ENCODE measurements at regions not wholly inside any gene's neighbourhood (a gene's known extent, or its start where the extent isn't known, plus 50 kb on each side); places are given as distances from the start of the nearest gene placed in this dataset.

DNA sequence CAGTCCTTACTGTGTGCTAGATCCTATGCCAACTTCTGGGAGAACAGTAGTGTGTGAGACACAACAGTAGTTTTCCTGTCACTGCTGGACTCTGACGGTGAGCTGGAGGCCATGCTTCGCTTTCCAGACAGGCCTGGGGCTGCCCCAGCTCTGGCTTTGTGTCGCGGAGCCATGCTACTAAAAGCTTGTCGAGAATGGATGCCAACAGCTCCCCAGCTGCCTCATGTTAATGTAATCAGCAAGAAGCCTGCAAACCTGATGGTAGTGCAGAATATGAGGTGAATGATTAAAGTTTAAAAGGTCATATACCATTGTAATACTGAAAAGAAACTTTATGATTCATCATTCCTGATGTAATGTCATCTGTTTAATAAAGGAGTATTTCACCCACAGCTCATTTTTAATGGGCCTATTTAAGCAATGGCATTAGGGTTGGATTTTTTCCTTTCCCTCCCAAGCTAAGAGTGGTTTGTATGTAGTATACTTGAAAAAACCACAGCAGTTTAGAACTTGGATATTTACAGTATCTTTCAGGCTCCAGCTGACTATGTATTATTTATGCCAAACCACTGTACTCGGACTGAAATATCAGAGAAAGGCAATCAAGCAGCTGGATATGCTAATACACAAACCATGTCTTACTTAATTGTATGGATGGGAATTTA, 343.0 kb downstream of the NUF2 start:
- no peak for DNase-seq

DNA sequence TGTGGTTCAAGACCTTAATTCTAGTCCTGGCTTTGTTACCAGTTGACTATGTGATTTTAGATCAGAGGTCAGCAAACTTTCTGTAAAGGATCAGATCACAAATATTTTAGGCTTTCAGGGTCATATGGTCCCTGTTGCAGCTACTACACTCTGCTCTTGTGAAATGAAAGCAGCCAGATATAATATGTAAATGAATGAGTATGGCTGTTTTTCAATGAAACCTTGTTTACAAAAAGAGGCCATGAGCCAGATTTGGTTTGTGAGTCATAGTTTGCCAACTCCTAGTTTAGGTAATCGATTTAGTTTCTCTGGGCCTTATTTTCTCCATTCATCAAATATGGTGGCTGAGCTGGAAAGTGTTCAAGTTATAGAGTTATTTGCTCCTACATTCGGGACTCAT, 346.7 kb downstream of the NUF2 start:
- DNase-seq = no peak

DNA sequence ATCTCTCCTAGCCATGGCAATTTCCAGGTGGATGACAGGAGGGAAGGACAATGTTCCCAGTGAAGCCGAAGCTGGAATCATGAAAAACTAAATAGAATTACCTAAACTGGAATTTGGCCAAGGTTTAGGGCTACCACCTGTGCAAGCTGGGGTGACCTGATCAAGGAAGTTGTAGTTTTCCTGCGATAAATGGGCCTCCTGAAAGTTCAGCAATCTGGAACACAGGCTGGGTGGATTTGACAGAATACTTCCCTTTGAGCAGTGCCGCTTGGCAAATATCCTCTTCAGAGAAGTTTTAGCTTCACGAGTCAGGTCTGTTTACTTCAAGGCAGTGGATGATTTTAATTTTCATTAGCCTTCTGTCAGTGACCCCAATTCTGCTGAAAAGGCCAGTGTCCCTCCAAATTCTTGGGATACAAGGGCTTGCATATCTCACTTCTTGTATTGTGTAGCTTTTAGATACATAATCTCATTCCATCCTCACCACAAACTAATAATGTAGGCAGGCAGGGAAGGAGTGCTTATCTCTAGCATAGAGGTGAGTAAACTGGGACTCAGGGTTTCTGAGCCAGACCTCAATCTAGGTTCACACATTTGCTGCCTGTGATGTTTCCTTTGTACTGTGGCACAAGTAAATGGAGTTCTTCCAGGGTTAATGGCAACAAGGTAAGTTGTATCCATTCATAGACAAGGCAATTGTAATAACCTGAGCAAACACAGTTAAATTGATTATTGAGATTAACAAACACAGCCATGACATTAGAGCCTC, 349.4 kb downstream of the NUF2 start:
- no peak for DNase-seq

DNA sequence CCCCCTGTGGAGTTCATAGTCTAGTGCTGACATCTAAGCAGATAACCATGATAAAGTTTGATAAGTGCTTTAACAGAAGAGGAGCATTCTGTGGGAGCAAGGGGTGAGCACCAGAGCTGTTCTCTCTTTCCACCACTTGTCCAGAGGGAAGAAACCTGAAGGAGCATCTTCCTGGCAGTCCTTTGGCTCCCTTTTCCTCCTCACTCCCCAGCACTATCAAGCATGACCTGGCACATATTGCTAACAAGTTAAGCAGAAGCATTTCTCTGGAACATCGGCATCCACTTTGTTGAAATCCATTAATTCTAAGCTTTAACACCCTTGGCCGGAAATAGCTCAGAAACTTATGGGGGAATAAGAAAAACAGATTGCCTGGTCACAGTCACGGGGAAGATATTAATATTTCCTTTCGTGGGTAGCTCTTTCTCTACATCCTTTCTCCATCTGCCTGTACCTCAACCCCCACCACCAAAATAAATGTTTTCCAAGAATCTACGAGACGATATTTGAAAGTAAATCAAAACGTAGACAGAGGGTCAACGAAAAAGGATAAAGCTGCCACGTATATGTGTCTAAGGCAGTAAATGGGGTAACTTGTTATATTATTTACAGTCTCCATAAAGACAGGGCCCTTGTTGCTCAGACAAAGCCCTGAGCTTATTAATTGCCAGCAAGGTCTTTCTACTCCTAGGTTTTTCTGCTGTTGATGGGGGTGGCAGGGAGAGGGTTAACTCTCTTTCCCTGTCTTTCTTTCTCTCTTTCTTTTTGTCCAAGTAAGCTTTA, 351.4 kb downstream of the NUF2 start:
- no peak for DNase-seq

DNA sequence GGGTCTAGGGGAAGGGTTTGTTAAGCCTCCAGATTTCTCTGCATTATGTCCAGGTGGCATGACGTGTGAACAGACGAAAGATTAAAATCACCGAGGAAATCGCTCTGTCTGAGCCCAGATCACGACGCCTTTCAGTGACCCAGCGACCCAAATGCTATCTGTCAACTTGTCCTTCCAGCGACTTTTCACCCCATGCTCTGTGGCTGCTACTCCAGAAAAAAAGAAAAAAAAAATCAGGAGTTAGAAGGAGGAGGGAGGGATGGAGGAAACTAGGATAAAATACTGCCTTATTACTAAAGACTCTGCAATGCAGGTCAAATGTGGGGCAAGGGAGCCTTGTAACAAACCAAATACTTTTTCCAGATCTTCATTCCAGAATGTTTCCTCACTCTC, 352.0 kb downstream of the NUF2 start:
- no peak for DNase-seq

DNA sequence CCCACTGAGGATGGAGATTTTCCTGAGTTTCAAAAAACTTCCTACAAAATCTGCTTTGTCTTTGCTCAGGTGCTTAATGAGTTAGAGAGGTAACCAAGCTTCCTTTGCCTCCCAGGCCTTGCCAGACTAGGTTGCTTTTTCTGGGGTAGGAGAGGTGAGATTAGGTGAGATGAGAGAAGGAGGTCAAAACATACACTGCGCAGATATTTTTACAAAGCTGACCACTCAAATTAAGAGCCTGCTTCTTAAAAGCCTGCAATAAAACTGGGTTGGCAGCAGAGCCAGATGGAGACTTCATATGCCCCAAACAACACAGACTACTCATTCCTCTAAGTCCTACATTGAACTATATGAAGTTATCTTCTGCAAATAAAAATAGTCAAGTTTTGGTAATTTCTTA, 352.5 kb downstream of the NUF2 start:
- no peak for DNase-seq

DNA sequence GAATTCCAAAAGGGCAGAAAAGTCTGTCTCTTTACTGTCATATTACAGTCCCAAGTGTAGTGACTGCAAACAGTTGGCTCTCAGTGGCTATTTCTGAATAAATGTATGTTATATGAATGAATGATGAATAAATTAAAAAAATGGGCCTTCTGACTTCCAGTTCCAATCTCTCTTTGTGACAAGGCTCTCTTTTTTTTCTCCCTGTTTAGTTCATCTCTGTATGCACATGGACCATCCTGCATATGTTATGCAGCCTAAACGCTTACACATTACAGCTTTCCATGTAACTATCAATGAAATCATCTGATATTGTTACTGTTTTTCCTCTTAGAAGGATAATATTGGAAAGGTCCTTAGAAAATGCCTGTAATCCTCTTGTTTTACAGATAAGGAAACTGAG, 363.0 kb downstream of the NUF2 start:
- no peak for DNase-seq

DNA sequence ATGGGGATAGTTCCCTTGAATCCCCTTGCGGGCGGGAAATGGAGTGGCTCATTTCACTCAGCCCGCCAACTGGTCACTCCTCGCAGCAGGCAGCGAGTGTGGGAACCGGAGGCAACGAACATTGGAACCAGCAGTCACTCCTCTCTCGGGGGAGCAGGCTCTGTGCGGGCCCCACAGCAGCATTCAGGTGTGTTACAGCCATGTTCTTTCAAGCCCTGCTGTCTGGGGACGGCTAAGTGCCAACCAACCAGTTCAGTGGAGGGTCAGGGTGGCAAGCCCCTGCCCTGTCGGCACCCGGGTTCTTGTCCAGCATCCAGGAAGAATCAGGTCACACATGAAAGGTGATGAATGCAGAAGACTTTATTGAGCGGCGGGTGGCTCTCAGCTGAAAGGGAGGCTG, 370.5 kb downstream of the NUF2 start:
- DNase-seq = no peak

DNA sequence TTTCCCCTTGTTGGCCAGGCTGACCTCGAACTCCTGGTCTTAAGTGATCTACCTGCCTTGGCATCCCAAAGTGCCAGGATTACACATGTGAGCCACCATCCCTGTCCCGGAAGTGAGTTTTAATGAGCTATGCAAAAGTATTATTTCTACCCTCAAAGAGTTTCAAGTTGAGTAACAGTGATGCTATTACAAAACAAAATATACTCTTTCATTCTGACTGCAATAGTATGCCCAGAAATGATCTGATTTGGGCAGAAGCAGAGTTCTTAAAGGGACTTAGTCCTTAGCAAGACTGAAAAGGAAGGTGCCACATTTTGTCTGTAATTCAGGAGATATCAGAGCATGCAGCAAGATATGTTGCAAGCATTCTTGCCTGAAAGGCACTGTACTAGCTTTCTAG, 375.4 kb downstream of the NUF2 start:
- no peak for DNase-seq

DNA sequence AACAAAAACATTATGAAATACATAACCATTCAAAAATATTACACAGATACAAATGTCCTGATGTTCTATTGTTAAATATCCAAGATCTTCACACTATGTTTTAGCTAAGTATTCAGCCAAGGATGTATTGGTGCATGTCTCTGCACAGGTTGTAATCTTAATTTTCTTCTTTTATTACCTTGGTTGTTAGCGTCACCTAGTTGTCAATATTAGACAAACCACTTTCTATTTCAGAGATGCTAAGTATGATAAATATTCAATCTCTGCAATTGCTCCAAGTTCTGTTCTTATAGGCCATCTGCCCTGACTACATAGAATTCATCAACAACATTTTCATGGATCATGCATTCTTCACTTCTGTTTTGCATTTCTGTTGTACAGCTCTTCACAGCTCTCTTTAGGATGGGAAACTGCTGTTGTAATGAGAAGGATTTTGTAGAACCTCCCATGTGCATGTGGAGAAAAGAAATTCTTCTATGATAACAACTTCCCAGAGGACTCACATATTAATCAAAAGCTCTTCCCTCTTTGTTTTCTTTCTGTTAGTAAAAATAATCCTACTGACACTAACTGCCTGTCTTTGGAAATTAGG, 380.1 kb downstream of the NUF2 start:
- no peak for DNase-seq

DNA sequence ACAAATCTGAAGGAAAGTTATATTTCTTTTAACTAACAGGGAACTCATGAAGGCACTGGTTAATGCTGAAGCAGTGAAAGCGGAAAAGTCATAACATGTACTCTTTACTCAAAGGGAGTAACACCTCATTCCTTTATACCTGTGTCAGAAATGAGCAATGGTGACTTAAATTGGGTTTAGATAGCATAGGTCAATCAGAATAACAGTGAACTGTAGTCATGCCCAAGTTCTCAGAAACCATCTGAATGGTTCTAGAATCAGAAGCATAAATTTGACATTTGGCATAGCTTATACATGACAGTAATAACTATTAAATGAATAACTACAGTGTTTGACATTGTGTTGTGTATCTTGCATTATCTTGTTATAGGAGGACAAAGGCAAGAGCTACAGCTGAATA, 382.0 kb downstream of the NUF2 start:
- no peak for DNase-seq

DNA sequence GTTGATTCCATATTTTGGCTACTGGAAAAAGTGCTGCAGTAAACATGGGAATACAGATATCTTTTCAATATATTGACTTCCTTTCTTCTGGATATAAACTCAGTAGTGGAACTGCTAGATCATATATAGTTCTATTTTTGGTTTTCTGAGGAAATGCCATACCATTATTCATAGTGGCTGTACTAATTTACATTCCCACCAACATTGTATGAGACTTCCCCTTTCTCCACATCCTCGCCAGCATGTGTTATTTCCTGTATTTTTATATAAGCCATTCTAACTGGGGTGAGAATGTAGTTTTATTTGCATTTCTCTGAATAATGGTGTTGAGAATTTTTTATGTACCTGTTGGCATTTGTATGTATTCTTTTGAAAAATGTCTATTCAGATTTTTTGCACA, 385.2 kb downstream of the NUF2 start:
- DNase-seq = no peak

DNA sequence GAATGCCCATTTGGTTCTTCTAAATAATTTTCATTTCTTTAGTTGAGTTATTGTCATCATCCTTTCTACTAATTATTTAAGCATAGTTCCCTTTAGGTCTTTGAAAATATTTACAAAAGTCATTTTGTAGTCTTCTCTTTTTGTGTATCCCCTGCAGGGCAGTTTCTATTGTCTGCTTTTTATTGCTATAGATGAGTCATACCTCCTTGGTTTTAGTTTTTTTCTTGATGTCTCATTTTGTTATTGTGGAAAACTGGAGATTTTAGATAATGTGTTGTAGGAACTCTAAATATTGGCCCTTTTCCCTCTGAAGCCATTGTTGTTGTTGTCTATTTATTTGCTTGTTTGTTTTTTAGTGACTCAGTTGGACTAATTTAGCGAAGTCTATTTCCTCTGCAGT, 387.9 kb downstream of the NUF2 start:
- no peak for DNase-seq

DNA sequence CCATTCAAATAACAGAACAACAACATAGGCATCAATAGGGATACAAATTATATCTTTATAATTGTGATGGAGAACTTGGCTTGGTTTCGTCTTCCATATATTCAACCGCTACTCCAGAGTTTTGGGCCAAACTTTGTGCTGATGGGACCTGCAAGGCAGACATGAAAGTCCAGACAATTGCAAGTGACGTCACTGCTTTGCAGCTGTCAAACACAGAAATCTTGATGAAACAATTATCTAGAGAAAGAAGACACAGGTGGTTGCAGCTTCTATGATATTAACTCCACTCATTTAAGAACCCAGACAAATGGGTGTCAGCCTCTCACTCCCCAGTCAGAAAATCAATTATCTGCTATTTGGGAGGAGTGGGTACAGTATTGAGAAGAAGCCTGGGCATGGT, 390.6 kb downstream of the NUF2 start:
- no peak for DNase-seq

DNA sequence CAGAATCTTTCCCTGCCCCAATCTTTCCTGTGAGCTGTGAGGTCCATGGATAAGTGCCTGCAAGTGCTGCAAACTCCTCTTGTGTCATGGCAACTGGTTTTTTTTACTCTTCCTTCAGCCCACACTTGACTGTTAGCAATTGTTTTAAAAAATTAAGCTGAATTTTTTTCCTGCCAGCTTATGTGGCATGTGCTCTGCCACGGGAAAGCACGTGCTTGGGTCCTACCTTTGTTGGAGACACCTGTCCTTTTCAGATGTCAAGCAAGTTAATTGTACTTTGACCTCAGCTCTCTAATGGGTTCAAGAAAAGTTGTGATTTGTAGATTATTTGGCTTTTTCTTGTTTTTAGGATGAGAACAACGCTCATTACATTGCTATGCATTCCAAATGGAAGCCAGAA, 398.5 kb downstream of the NUF2 start:
- DNase-seq = no peak

DNA sequence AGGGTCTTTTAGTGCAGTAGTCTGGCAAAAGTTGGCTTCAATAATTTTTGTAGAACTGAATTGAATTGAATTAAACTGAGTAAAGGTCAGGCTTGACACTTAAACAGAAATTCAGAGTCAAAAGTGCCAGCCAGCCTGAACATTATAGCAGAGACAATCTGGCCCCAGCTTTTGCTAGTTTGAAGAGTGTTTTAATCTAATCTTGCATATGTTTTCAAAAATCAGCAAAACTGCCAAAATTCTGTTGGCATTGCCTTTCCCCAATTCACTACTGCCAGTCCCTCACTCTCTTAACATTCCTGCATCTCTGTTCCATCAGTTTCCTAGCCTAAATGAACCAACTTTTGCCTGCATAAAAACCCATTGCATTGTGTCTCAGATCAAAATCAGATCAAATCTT, 403.8 kb downstream of the NUF2 start:
- no peak for DNase-seq

DNA sequence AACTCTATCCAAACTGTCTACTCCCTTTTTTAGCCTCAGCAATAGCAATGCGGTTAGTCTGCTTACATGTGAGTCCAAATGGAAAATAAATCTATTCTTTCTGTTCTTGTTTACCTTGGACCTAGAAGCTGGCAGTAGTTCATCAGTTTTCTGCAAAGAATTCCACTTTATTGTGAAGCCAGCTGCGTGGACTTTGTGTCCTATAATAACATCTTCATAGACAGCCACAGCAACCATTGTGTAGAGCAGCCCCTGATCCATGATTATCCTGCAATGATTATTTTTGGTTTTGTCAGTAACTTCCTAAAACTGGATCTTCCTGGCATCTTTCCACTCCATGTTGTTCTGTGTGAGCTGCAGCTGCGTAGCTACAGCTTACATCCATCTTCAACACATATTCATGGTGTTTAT, 408.7 kb downstream of the NUF2 start:
- peak; percentile 50 for DNase-seq

DNA sequence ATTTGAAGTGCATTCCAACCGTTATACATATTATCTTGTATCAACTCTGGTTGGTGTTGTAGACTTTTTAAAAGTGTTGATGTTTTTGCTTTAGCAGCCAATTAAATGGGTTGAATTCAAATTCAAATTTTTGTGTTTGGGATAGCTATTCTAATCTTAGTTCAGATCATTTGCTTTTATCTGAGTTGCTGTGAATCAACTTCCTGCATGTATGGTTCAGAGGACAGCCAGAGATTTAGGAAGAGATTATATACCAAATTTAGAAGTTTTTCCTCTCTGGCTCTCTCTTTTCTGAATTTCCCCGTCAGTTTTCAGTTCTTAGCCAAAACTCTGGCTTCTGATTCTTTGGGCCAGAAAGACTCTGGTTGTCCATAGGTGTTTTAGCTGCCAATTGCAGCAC, 415.5 kb downstream of the NUF2 start:
- no peak for DNase-seq

DNA sequence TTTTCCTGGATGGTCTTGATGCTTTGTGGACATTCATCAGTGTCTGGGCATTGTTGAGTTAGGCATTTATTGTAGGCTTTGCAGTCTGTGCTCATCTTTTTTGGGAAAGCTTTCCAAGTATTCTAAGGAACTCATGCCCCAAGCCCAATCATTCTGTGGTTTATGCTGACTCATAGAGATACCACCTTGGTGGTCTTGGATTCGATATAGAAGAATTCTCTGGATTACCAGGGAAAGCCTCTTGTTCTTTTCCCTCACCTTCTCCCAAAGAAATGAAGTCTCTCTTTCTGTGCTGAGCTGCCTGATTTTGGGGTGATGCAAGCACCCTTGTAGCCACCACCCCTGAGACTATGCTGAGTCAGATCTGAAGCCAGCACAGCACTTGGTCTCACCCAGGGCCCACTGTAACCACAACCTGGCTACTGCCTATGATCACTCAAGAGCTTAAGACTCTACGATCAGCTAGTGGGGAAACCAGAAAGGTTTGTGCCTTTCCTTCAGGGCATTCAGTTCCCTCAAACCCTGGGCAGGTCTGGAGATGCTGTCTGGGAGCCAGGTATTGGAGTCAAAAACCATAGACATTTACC, 422.6 kb downstream of the NUF2 start:
- DNase-seq = no peak

DNA sequence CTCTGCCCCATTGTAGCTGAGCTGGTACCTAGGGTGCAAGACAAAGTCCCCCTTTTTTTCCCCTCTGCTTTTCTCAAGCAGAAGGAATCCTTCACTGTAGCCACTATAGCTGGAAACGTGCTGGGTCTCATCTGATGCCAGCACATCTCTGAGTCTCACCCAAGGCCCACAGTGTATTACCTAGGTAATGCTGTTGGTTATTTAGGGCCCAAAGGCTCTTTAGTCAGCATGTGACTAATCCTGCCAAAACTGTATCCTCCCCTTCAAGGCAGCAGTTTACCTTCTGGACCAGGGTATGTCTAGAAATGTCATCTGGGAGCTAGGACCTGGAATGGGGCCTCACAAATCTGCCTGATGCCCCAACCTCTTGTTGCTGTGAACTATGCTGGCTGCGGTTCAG, 423.4 kb downstream of the NUF2 start:
- DNase-seq = no peak

DNA sequence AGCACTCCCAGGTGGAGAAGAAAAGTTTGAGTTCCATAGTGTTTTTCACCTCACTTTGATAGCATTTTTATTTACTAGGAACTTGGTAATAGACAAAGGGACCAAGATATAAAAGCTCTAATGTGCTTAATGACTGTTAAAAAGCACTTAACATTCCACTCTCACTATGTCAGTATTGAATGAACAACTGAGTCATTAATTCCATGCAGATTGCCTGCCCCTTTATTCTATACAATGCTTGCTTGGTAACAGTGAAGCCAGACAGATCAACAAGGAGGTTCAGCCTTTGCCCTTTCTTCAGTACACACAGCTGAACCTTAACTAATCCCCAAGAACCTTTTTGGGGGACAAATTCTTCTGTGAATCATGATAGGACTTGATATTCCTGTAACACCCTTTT, 425.5 kb downstream of the NUF2 start:
- no peak for DNase-seq

DNA sequence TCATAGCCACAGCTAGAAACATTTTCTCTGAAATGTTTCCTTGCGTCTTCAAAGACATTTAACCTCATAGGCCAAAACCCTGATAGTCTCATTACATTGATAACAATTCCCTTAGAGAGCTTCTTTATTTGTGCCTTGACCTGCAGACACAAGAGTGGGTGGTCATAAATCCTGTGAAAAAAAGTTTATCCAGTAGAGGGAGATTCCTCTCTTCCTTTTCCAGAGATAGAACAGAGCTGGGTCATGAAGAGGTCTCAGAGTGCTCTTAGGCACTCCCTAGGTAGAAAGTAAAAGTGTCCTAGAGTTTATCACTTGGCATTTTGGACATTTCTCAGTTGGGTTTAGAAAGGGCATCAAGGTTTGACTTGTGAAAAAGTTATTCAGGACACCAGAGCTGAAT, 426.1 kb downstream of the NUF2 start:
- DNase-seq = no peak

DNA sequence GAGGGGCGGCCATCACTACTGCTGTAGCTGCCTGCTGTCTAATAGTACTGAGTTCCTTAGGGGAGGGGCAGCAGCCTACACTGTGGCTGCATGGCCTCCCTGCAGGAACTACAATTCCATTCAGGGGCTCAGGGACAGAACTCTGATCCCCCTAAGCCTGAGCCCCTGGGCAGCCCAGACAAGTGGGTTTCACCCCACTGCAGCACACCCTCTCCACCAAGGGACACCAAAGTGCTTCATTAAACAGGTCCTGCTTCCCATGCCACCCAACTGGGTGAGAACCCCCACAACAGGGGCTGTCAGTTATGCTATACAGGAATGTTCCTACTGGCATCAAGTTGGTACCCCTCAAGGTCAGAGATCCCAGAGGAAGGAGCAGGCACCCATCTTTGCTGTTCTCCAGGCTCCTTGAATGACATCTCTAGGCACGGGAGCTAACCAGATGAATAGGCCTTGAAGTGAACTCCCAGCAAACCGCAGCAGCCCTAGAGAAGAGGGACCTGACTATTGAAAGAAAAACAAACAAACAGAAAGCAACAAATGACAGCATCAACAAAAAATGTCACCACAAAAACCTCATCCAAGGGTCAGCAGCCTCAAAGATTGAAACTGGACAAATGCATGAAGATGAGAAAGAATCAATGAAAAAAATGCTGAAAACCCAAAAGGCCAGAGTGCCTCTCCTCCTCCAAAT, 437.4 kb downstream of the NUF2 start:
- DNase-seq = no peak
